Loucy (cell line): ENCODE measurements at regions not wholly inside any gene's neighbourhood (a gene's known extent, or its start where the extent isn't known, plus 50 kb on each side); places are given as distances from the start of the nearest gene placed in this dataset.

Experiments
- CTCF ChIP-seq: fragments of 200-600 bp; sonication (generic); conservative IDR thresholded peaks from 2 replicates; pipeline ENCODE4 v1.5.1; 2014; ENCODE audit warnings: mild to moderate bottlenecking, antibody characterized with exemption, low read length
- EZH2phosphoT487 ChIP-seq: fragments of 200-600 bp; IDR thresholded peaks from 2 replicates; pipeline ENCODE4 v1.6.1; 2018; ENCODE audit warnings: antibody characterized with exemption, mild to moderate bottlenecking, moderate library complexity, borderline replicate concordance

DNA sequence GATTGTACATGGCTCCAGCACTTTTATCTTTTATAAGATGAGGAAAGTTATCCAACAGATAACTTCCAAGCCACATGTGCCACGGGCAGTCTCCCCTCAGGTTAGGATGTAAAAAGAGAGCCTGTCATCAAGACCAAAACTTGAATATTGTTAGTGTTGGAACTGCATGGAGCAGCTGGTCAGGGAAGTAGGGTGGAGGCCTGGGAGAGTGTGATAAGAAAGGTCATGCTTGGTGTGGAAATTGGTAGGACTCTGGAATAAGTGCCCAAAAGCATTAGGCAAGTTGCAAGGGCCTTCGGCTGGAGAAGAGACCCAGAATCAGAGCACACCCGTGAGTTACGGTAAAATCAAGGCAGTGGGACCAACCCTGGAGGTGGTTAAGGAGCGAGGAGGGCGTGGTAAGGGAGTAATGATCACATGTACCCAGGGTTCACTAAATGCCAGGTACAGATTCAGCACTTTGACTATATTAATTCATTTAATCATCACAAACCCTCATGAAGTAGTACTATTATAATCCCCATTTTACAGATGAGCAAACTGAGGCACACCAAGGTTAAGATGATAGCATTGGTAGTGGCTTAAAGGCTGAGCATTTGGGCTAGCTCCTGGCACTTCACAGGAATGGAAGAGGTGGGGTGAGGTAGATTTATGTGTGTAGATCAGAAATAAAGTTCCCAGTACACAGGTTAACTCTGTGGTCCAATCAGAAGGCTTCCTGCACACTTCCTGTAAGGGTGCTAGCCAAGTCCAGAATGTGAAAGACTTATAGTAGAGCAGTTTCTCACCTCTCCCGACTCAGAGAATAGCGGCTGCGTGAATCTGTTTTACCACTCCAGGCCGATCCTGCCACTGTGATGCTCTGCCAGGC, 96.5 kb upstream of the ZNF608 start:
- no peak for TF ChIP-seq CTCF
- TF ChIP-seq EZH2phosphoT487: no peak
